Panc1 (cell line): ENCODE measurements at regions not wholly inside any gene's neighbourhood (a gene's known extent, or its start where the extent isn't known, plus 50 kb on each side); places are given as distances from the start of the nearest gene placed in this dataset.

Experiments used
- ATAC-seq: fragments of 200-7000 bp; cut with Tn5 transposase; 2 replicates; pipeline ENCODE4 v1.9.1; 2020; ENCODE audit warnings: mild to moderate bottlenecking, moderate library complexity
- BruUV-seq: library from RNA; stranded (reverse); fragments of 400-500 nt; replicated peaks from 2 replicates; lab custom pipeline; 2021; lab: Mats Ljungman, UMichigan
- CTCF ChIA-PET: fragments of 300-600 bp; sonication (Branson Sonifier 250); formaldehyde crosslinking; loops from one replicate; lab custom pipeline; 2022; ENCODE audit warnings: antibody characterized with exemption; lab: Charles Lee
- POLR2A ChIA-PET: fragments of 300-600 bp; sonication (Branson Sonifier 250); formaldehyde crosslinking; loops from one replicate; lab custom pipeline; 2022; ENCODE audit warnings: antibody characterized with exemption; lab: Charles Lee
- DNase-seq: peaks from one replicate; pipeline ENCODE4 v3.0.0-alpha.2; 2010; ENCODE audit warnings: low read depth, low spot score
- H3K27ac ChIP-seq: 2 replicates; pipeline ENCODE4 v1.5.1; 2011; ENCODE audit warnings: mild to moderate bottlenecking, low read length, inconsistent platforms
- H3K27me3 ChIP-seq: fragments of 200-500 bp; sonication (Bioruptor generic); 2 replicates; pipeline ENCODE4 v1.6.0; 2014; ENCODE audit warnings: low read length, inconsistent platforms; ENCODE audit not compliant: control insufficient read depth, insufficient read depth
- H3K36me3 ChIP-seq: fragments of 200-500 bp; sonication (Bioruptor generic); 2 replicates; pipeline ENCODE4 v1.5.1; 2014; ENCODE audit warnings: inconsistent platforms, mild to moderate bottlenecking, low read length, moderate library complexity; ENCODE audit not compliant: control insufficient read depth, insufficient read depth
- H3K4me1 ChIP-seq: 2 replicates; pipeline ENCODE4 v1.5.1; 2011; ENCODE audit warnings: inconsistent platforms, mild to moderate bottlenecking, low read length, moderate library complexity; ENCODE audit not compliant: control insufficient read depth, insufficient read depth
- H3K4me3 ChIP-seq, 2 experiments: 2 replicates each; pipeline ENCODE4 v1.5.1; 2011 to 2012; ENCODE audit warnings: low read depth in 2 of 2, low read length in 2 of 2, mild to moderate bottlenecking in 2 of 2, inconsistent platforms in 1 of 2, moderate library complexity in 1 of 2
- H3K9me3 ChIP-seq: fragments of 200-500 bp; sonication (Bioruptor generic); 2 replicates; pipeline ENCODE4 v1.5.1; 2014; ENCODE audit warnings: low read depth, mild to moderate bottlenecking, inconsistent platforms, low read length, moderate library complexity; ENCODE audit not compliant: control insufficient read depth, insufficient read depth
- CTCF ChIP-seq: fragments of 450-650 bp; IDR thresholded peaks from 2 replicates; pipeline ENCODE4 v1.5.1; 2017; ENCODE audit warnings: mild to moderate bottlenecking
- POLR2AphosphoS5 ChIP-seq: IDR thresholded peaks from 2 replicates; pipeline ENCODE4 v1.6.1; 2012; ENCODE audit warnings: mild to moderate bottlenecking, low read depth, low read length, moderate library complexity
- REST ChIP-seq, 2 experiments: IDR thresholded peaks; 2 replicates each; pipeline ENCODE4 v1.6.1; 2011 to 2012; ENCODE audit warnings: low read depth in 2 of 2, control low read depth in 1 of 2, low read length in 1 of 2, mild to moderate bottlenecking in 1 of 2, moderate library complexity in 1 of 2; ENCODE audit not compliant: insufficient read depth in 1 of 2
- SIN3A ChIP-seq: IDR thresholded peaks from 2 replicates; pipeline ENCODE4 v1.6.1; 2012; ENCODE audit warnings: low read depth, mild to moderate bottlenecking, low read length, moderate library complexity, borderline replicate concordance; ENCODE audit not compliant: insufficient read depth
- TCF7L2 ChIP-seq: IDR thresholded peaks from 2 replicates; pipeline ENCODE4 v1.6.1; 2011; ENCODE audit warnings: mild to moderate bottlenecking, low read depth, low read length, inconsistent platforms
- in situ Hi-C: cut with HindIII; loops from 2 replicates; pipeline ENCODE4 v1.10.0; 2016; ENCODE audit warnings: low sequenced_read_pairs, low pct_unique_long_range_greater_than_20kb
- intact Hi-C: fragments of 100-400 bp; cut with micrococcal nuclease; formaldehyde crosslinking; loops from one replicate; pipeline ENCODE4 v1.10.0; 2022; ENCODE audit not compliant: unreplicated experiment

GRCh38 chr12:28857369-28857768 lies 291.7 kb upstream of the FAR2 start:
- BruUV-seq, result no TSS peak
- POLR2A ChIA-PET, result no interaction called here

GRCh38 chr12:28859551-28859950 lies 289.5 kb upstream of the FAR2 start:
- ChIA-PET POLR2A (no interaction called here), CTCF (no interaction called here)
- no peak overlapping the region for H3K27ac ChIP-seq
- ATAC-seq (no peak), DNase-seq (no peak)
- no peaks in the 10 kb centered on the region; the same call in 1 of the 2 replicates for H3K9me3 ChIP-seq
- intact Hi-C loops (no loop called here), in situ Hi-C loops (no loop called here)
- no peaks in the 10 kb centered on the region for H3K36me3 ChIP-seq
- TF ChIP-seq REST (IDR thresholded peaks at IDR 0.05; ENCODE audit: insufficient read depth in 1 of 2, low read depth in 2 of 2, low read length in 1 of 2) (no peak), TCF7L2 (no peak), SIN3A (no peak), CTCF (no peak), POLR2AphosphoS5 (no peak)
- no peak overlapping the region for H3K4me3 ChIP-seq
- no TSS peak for BruUV-seq
- H3K27me3 ChIP-seq, result no peaks in the 10 kb centered on the region; the same call in 1 of the 2 replicates
- no peaks in the 10 kb centered on the region for H3K4me1 ChIP-seq

More at GRCh38 chr12:28857369-28857768, 291.7 kb upstream of the FAR2 start:
- no peak for ATAC-seq
- no peaks in the 10 kb centered on the region for H3K4me1 ChIP-seq
- no peaks in the 10 kb centered on the region; the same call in 1 of the 2 replicates for H3K9me3 ChIP-seq
- TF ChIP-seq SIN3A (no peak), POLR2AphosphoS5 (no peak), REST (IDR thresholded peaks at IDR 0.05; ENCODE audit: insufficient read depth in 1 of 2, low read depth in 2 of 2, low read length in 1 of 2) (no peak), TCF7L2 (no peak), CTCF (no peak)
- H3K27ac ChIP-seq, result no peak overlapping the region
- H3K36me3 ChIP-seq, result no peaks in the 10 kb centered on the region
- CTCF ChIA-PET, result no interaction called here
- in situ Hi-C loops, result no loop called here
- no peaks in the 10 kb centered on the region; the same call in 1 of the 2 replicates for H3K27me3 ChIP-seq
- intact Hi-C loops, result no loop called here
- no peak for DNase-seq
- no peak overlapping the region for H3K4me3 ChIP-seq
